PC-3 (cell line): ENCODE measurements at regions not wholly inside any gene's neighbourhood (a gene's known extent, or its start where the extent isn't known, plus 50 kb on each side); places are given as distances from the start of the nearest gene placed in this dataset.

ENCODE experiments used
- ATAC-seq: fragments of 200-7000 bp; cut with Tn5 transposase; 2 replicates; pipeline ENCODE4 v1.9.1; 2020; ENCODE audit warnings: mild to moderate bottlenecking, moderate library complexity
- BruUV-seq: library from RNA; stranded (reverse); fragments of 400-500 nt; replicated peaks from 2 replicates; lab custom pipeline; 2021; lab: Mats Ljungman, UMichigan
- CTCF ChIA-PET: fragments of 300-600 bp; sonication (Branson Sonifier 250); formaldehyde crosslinking; loops from one replicate; lab custom pipeline; 2022; ENCODE audit warnings: antibody characterized with exemption; lab: Charles Lee
- POLR2A ChIA-PET: fragments of 300-600 bp; sonication (Branson Sonifier 250); formaldehyde crosslinking; loops from one replicate; lab custom pipeline; 2022; ENCODE audit warnings: antibody characterized with exemption; ENCODE audit not compliant: unreplicated experiment; lab: Charles Lee
- DNase-seq: peaks from one replicate; pipeline ENCODE4 v3.0.0-alpha.2; 2015
- H2AFZ ChIP-seq: fragments of 300-600 bp; sonication (generic); 2 replicates; pipeline ENCODE4 v1.6.0; 2016; ENCODE audit warnings: antibody characterized with exemption, low read length
- H3F3A ChIP-seq: fragments of 300-600 bp; sonication (generic); one replicate; pipeline ENCODE4 v1.6.0; 2017; ENCODE audit warnings: antibody characterized with exemption, low read length, control low read depth, mild to moderate bottlenecking; ENCODE audit not compliant: unreplicated experiment
- H3K27ac ChIP-seq: fragments of 300-600 bp; sonication (generic); 2 replicates; pipeline ENCODE4 v1.5.1; 2016; ENCODE audit warnings: mild to moderate bottlenecking, low read length
- H3K27me3 ChIP-seq: fragments of 300-600 bp; sonication (generic); 2 replicates; pipeline ENCODE4 v1.6.1; 2016; ENCODE audit warnings: low read length, mixed read lengths
- H3K36me3 ChIP-seq: fragments of 300-600 bp; sonication (generic); 2 replicates; pipeline ENCODE4 v1.6.1; 2016; ENCODE audit warnings: low read depth, mixed run types, low read length, mixed read lengths
- H3K4me1 ChIP-seq: fragments of 300-600 bp; sonication (generic); 2 replicates; pipeline ENCODE4 v1.5.1; 2016; ENCODE audit warnings: low read length; ENCODE audit not compliant: insufficient read depth
- H3K4me2 ChIP-seq: fragments of 300-600 bp; sonication (generic); 2 replicates; pipeline ENCODE4 v1.6.0; 2016; ENCODE audit warnings: low read length
- H3K4me3 ChIP-seq: fragments of 300-600 bp; sonication (generic); 2 replicates; pipeline ENCODE4 v1.5.1; 2016; ENCODE audit warnings: mild to moderate bottlenecking, low read length, mixed read lengths
- H3K79me2 ChIP-seq: fragments of 300-600 bp; sonication (generic); 2 replicates; pipeline ENCODE4 v1.6.1; 2017; ENCODE audit warnings: low read length, mixed read lengths
- H3K9ac ChIP-seq: fragments of 300-600 bp; sonication (generic); 2 replicates; pipeline ENCODE4 v1.6.0; 2016; ENCODE audit warnings: mild to moderate bottlenecking, low read length
- H3K9me2 ChIP-seq: fragments of 300-600 bp; sonication (generic); replicated peaks from 2 replicates; pipeline ENCODE4 v1.6.1; 2016; ENCODE audit warnings: mixed run types, low read length, mixed read lengths
- H3K9me3 ChIP-seq: fragments of 300-600 bp; sonication (generic); 2 replicates; pipeline ENCODE4 v1.6.1; 2016; ENCODE audit warnings: low read length, mixed read lengths
- H4K20me1 ChIP-seq: fragments of 300-600 bp; sonication (generic); 2 replicates; pipeline ENCODE4 v1.6.1; 2016; ENCODE audit warnings: low read length, mixed read lengths
- CTCF ChIP-seq: fragments of 300-600 bp; sonication (generic); conservative IDR thresholded peaks from 2 replicates; pipeline ENCODE4 v1.5.1; 2017; ENCODE audit warnings: antibody characterized with exemption, low read depth, mild to moderate bottlenecking, low read length
- EZH2 ChIP-seq: fragments of 300-600 bp; sonication (generic); IDR thresholded peaks from one replicate; pipeline ENCODE4 v1.6.1; 2017; ENCODE audit warnings: antibody characterized with exemption, mild to moderate bottlenecking, low read length; ENCODE audit not compliant: unreplicated experiment
- EZH2phosphoT487 ChIP-seq: fragments of 300-600 bp; sonication (generic); IDR thresholded peaks from 2 replicates; pipeline ENCODE4 v1.6.1; 2018; ENCODE audit warnings: mild to moderate bottlenecking, antibody characterized with exemption, low read length, borderline replicate concordance
- intact Hi-C: fragments of 100-400 bp; cut with micrococcal nuclease; formaldehyde crosslinking; loops from 2 replicates; pipeline ENCODE4 v1.9.0; 2023

- ChIA-PET CTCF (interaction anchor here (0.5 kb wide), 1 partner anchor 209 kb away, joined by 3 read pairs; no protein-coding TSS in a partner anchor), POLR2A (interaction anchor here (0.5 to 0.6 kb wide), 4 partner anchors 9 to 428 kb away, joined by 3 to 4 read pairs (median 3); no protein-coding TSS in a partner anchor)
Measured at GRCh38 chr1:59142311-59143132, 154.4 kb upstream of the FGGY start.

GRCh38 chr1:59143133-59143487, 153.8 kb upstream of the FGGY start:
- H3K36me3 ChIP-seq, result no peaks in the 10 kb centered on the region
- no peaks in the 10 kb centered on the region for H3K27me3 ChIP-seq
- peaks cover 5% of the 10 kb centered on the region for H3F3A ChIP-seq
- H3K9ac ChIP-seq, result peak overlapping the region; percentile 15; the same call in 1 of the 2 replicates
- peaks cover 4% of the 10 kb centered on the region; the same call in 1 of the 2 replicates for H3K79me2 ChIP-seq
- intact Hi-C loops, result loop anchor here (2.0 to 10.0 kb wide), 8 partner anchors 71 to 552 kb away; partner anchors contain the start of genes FGGY and JUN
- TF ChIP-seq EZH2, result no peak
- no peak for TF ChIP-seq CTCF
- no peak for TF ChIP-seq EZH2phosphoT487
- peak overlapping the region; percentile 87 for H3K27ac ChIP-seq
- ChIA-PET POLR2A (interaction anchor here (0.6 kb wide), 1 partner anchor 428 kb away, joined by 3 read pairs; no protein-coding TSS in a partner anchor), CTCF (interaction anchor here (0.5 kb wide), 1 partner anchor 210 kb away, joined by 3 read pairs; no protein-coding TSS in a partner anchor)
- no peak overlapping the region for H2AFZ ChIP-seq
- H3K4me3 ChIP-seq, result no peak overlapping the region; the same call in 1 of the 2 replicates
- peak; percentile 63 for ATAC-seq
- peak; percentile 98 for DNase-seq
- peak overlapping the region; percentile 70 for H3K4me2 ChIP-seq
- H3K9me3 ChIP-seq, result no peaks in the 10 kb centered on the region
- no TSS peak for BruUV-seq
- H4K20me1 ChIP-seq, result no peaks in the 10 kb centered on the region
- H3K4me1 ChIP-seq, result peaks cover 81% of the 10 kb centered on the region
- no peaks in the 10 kb centered on the region for H3K9me2 ChIP-seq

More at GRCh38 chr1:59142311-59143132, 154.4 kb upstream of the FGGY start:
- Histone ChIP-seq H3F3A (peaks cover 5% of the 10 kb centered on the region), H3K36me3 (no peaks in the 10 kb centered on the region), H3K27me3 (no peaks in the 10 kb centered on the region), H3K9ac (peak overlapping the region; percentile 39), H3K79me2 (peaks cover 4% of the 10 kb centered on the region; the same call in 1 of the 2 replicates), H3K4me1 (peaks cover 82% of the 10 kb centered on the region), H4K20me1 (no peaks in the 10 kb centered on the region), H3K27ac (peak overlapping the region; percentile 87), H3K4me3 (peak overlapping the region; percentile 25; the same call in 1 of the 2 replicates), H3K9me2 (no peaks in the 10 kb centered on the region), H3K9me3 (no peaks in the 10 kb centered on the region), H2AFZ (no peak overlapping the region), H3K4me2 (peak overlapping the region; percentile 70)
- ATAC-seq, result no peak
- no peak for TF ChIP-seq CTCF
- TF ChIP-seq EZH2phosphoT487, result no peak
- no peak for TF ChIP-seq EZH2
- TSS peak; percentile 84 for BruUV-seq
- intact Hi-C loops, result loop anchor here (2.0 to 10.0 kb wide), 8 partner anchors 70 to 552 kb away; partner anchors contain the start of genes FGGY and JUN
- no peak for DNase-seq
